ENCODE measurements at regions not wholly inside any gene's neighbourhood (a gene's known extent, or its start where the extent isn't known, plus 50 kb on each side); places are given as distances from the start of the nearest gene placed in this dataset.

GRCh38 chr13:44308352-44308751, 65.3 kb upstream of the SERP2 start:
- TF ChIP-seq CTCF (IDR thresholded peaks at IDR 0.05): no peak
- no peak for TF ChIP-seq ZFX (IDR thresholded peaks at IDR 0.05; ENCODE audit: borderline replicate concordance)

All from 22Rv1 (cell line).